Caco-2 (cell line): ENCODE measurements at regions not wholly inside any gene's neighbourhood (a gene's known extent, or its start where the extent isn't known, plus 50 kb on each side); places are given as distances from the start of the nearest gene placed in this dataset.

Experiments
- BruUV-seq: library from RNA; stranded (reverse); fragments of 400-500 nt; replicated peaks from 2 replicates; lab custom pipeline; 2021; lab: Mats Ljungman, UMichigan
- CTCF ChIA-PET: fragments of 300-600 bp; sonication (Branson Sonifier 250); formaldehyde crosslinking; loops from one replicate; lab custom pipeline; 2022; ENCODE audit warnings: antibody characterized with exemption; lab: Charles Lee
- POLR2A ChIA-PET: fragments of 300-600 bp; sonication (Branson Sonifier 250); formaldehyde crosslinking; loops from one replicate; lab custom pipeline; 2022; ENCODE audit warnings: antibody characterized with exemption; lab: Charles Lee
- DNase-seq, 2 experiments: peaks; one replicate each; pipeline versions ENCODE4 v3.0.0 to v3.0.0-alpha.2; 2020 to 2022
- H3K27me3 ChIP-seq: replicated peaks from 2 replicates; pipeline ENCODE4 v1.6.0; 2011; ENCODE audit warnings: low read length; ENCODE audit not compliant: control insufficient read depth, insufficient read depth
- H3K36me3 ChIP-seq: 2 replicates; pipeline ENCODE4 v1.5.1; 2011; ENCODE audit warnings: low read length; ENCODE audit not compliant: control insufficient read depth, insufficient read depth
- H3K4me1 ChIP-seq: fragments of 250-450 bp; sonication (Bioruptor Pico); 2 replicates; pipeline ENCODE4 v1.5.1; 2020; ENCODE audit warnings: mild to moderate bottlenecking
- H3K4me3 ChIP-seq: 2 replicates; pipeline ENCODE4 v1.5.1; 2011; ENCODE audit warnings: low read depth, mild to moderate bottlenecking, control low read depth, low read length
- H3K9me3 ChIP-seq: fragments of 250-450 bp; sonication (Bioruptor Pico); 2 replicates; pipeline ENCODE4 v1.5.1; 2020; ENCODE audit warnings: mild to moderate bottlenecking, moderate library complexity
- H3K27ac Mint-ChIP-seq: one replicate; pipeline ENCODE4 v1.8.0; 2022; ENCODE audit warnings: mixed read lengths; ENCODE audit not compliant: unreplicated experiment
- H3K27me3 Mint-ChIP-seq: one replicate; pipeline ENCODE4 v1.8.0; 2022; ENCODE audit warnings: mixed read lengths; ENCODE audit not compliant: insufficient read depth, unreplicated experiment
- H3K36me3 Mint-ChIP-seq: one replicate; pipeline ENCODE4 v1.8.0; 2022; ENCODE audit warnings: mild to moderate bottlenecking, mixed read lengths; ENCODE audit not compliant: insufficient read depth, unreplicated experiment
- H3K4me1 Mint-ChIP-seq: one replicate; pipeline ENCODE4 v1.8.0; 2022; ENCODE audit warnings: low read depth, mixed read lengths; ENCODE audit not compliant: unreplicated experiment
- H3K4me3 Mint-ChIP-seq: one replicate; pipeline ENCODE4 v1.8.0; 2022; ENCODE audit warnings: mild to moderate bottlenecking, moderate library complexity, mixed read lengths; ENCODE audit not compliant: unreplicated experiment
- H3K9me3 Mint-ChIP-seq: one replicate; pipeline ENCODE4 v1.8.0; 2022; ENCODE audit warnings: mixed read lengths; ENCODE audit not compliant: unreplicated experiment
- CTCF ChIP-seq, 2 experiments: fragments of 200-600 bp in 1 of 2; IDR thresholded peaks; 1 replicate in 1 of 2; 2 replicates in 1 of 2; pipeline versions ENCODE4 v1.5.1 to v1.8.0; 2011 to 2022; ENCODE audit warnings: antibody characterized with exemption in 1 of 2, control low read depth in 1 of 2, inconsistent platforms in 1 of 2, low read depth in 1 of 2, low read length in 1 of 2, mild to moderate bottlenecking in 1 of 2, moderate library complexity in 1 of 2; ENCODE audit not compliant: insufficient read depth in 1 of 2, severe bottlenecking in 1 of 2, unreplicated experiment in 1 of 2
- intact Hi-C: fragments of 100-400 bp; cut with micrococcal nuclease; formaldehyde crosslinking; loops from one replicate; pipeline ENCODE4 v1.10.0; 2022; ENCODE audit not compliant: unreplicated experiment

GRCh38 chr6:166825553-166826145 is 130.7 kb downstream of the RNASET2 start:
- BruUV-seq, result no TSS peak
- no peak for DNase-seq
- Mint-ChIP-seq H3K27me3 (peaks cover 16% of the 10 kb centered on the region), H3K4me1 (no peaks in the 10 kb centered on the region), H3K27ac (no peak overlapping the region), H3K36me3 (no peaks in the 10 kb centered on the region), H3K4me3 (no peak overlapping the region), H3K9me3 (no peaks in the 10 kb centered on the region)
- CTCF ChIA-PET, result no interaction called here
- no peak for TF ChIP-seq CTCF (IDR thresholded peaks at IDR 0.05; ENCODE audit: insufficient read depth in 1 of 2, low read depth in 1 of 2, low read length in 1 of 2, severe bottlenecking in 1 of 2, unreplicated experiment in 1 of 2)
- no peaks in the 10 kb centered on the region for H3K4me1 ChIP-seq
- no peak overlapping the region for H3K4me3 ChIP-seq
- POLR2A ChIA-PET, result no interaction called here
- H3K9me3 ChIP-seq, result no peaks in the 10 kb centered on the region
- no peaks in the 10 kb centered on the region for H3K27me3 ChIP-seq
- intact Hi-C loops, result no loop called here
- no peaks in the 10 kb centered on the region for H3K36me3 ChIP-seq

GRCh38 chr6:166824880-166825250 is 131.5 kb downstream of the RNASET2 start:
- Histone ChIP-seq H3K4me3 (no peak overlapping the region), H3K27me3 (no peaks in the 10 kb centered on the region), H3K9me3 (no peaks in the 10 kb centered on the region), H3K36me3 (no peaks in the 10 kb centered on the region), H3K4me1 (no peaks in the 10 kb centered on the region)
- Mint-ChIP-seq H3K9me3 (no peaks in the 10 kb centered on the region), H3K4me1 (no peaks in the 10 kb centered on the region), H3K4me3 (no peak overlapping the region), H3K27me3 (peaks cover 16% of the 10 kb centered on the region), H3K36me3 (no peaks in the 10 kb centered on the region), H3K27ac (no peak overlapping the region)
- no peak for DNase-seq
- intact Hi-C loops, result no loop called here
- POLR2A ChIA-PET, result no interaction called here
- BruUV-seq, result no TSS peak
- CTCF ChIA-PET, result no interaction called here
- no peak for TF ChIP-seq CTCF (IDR thresholded peaks at IDR 0.05; ENCODE audit: insufficient read depth in 1 of 2, low read depth in 1 of 2, low read length in 1 of 2, severe bottlenecking in 1 of 2, unreplicated experiment in 1 of 2)

- POLR2A ChIA-PET, result no interaction called here
- Mint-ChIP-seq H3K9me3 (no peaks in the 10 kb centered on the region), H3K4me1 (no peaks in the 10 kb centered on the region), H3K4me3 (no peak overlapping the region), H3K36me3 (no peaks in the 10 kb centered on the region), H3K27me3 (peaks cover 16% of the 10 kb centered on the region), H3K27ac (no peak overlapping the region)
- Histone ChIP-seq H3K9me3 (no peaks in the 10 kb centered on the region), H3K4me1 (no peaks in the 10 kb centered on the region), H3K36me3 (no peaks in the 10 kb centered on the region), H3K27me3 (no peaks in the 10 kb centered on the region), H3K4me3 (no peak overlapping the region)
- CTCF ChIA-PET, result no interaction called here
- intact Hi-C loops, result no loop called here
- no TSS peak for BruUV-seq
- no peak for DNase-seq
- no peak for TF ChIP-seq CTCF (IDR thresholded peaks at IDR 0.05; ENCODE audit: insufficient read depth in 1 of 2, low read depth in 1 of 2, low read length in 1 of 2, severe bottlenecking in 1 of 2, unreplicated experiment in 1 of 2)
Observed at GRCh38 chr6:166824146-166824879, 132.0 kb downstream of the RNASET2 start.
